Vagina (tissue), 2 donors: ENCODE measurements at regions not wholly inside any gene's neighbourhood (a gene's known extent, or its start where the extent isn't known, plus 50 kb on each side); places are given as distances from the start of the nearest gene placed in this dataset.

Experiments
- CTCF ChIP-seq, 3 experiments: fragments of 450-650 bp in 2 of 3; fragments of 200-600 bp in 1 of 3; sonication (generic) in 1 of 3; IDR thresholded peaks; one replicate each; pipeline ENCODE4 v1.5.1; 2017 to 2019; ENCODE audit warnings: antibody characterized with exemption in 3 of 3, mild to moderate bottlenecking in 2 of 3, moderate library complexity in 2 of 3
- POLR2A ChIP-seq, 2 donors: fragments of 450-650 bp; IDR thresholded peaks; one replicate each; pipeline ENCODE4 v1.6.1; 2017; ENCODE audit warnings: antibody characterized with exemption in 2 of 2, mild to moderate bottlenecking in 2 of 2, moderate library complexity in 2 of 2

GRCh38 chr7:90005836-90006235 lies 148.4 kb upstream of the STEAP1 start:
- no peak for TF ChIP-seq CTCF (IDR thresholded peaks at IDR 0.05)
- TF ChIP-seq POLR2A (IDR thresholded peaks at IDR 0.05), result no peak
